Smooth muscle cell (in vitro differentiated cells): ENCODE measurements at regions not wholly inside any gene's neighbourhood (a gene's known extent, or its start where the extent isn't known, plus 50 kb on each side); places are given as distances from the start of the nearest gene placed in this dataset.

ENCODE experiments used
- DNase-seq: peaks from one replicate; lab custom pipeline; 2025; ENCODE audit not compliant: unreplicated experiment; lab: John Stamatoyannopoulos, UW
- H2AFZ ChIP-seq: fragments of 200-600 bp; sonication (generic); 2 replicates; pipeline ENCODE4 v1.6.0; 2016; ENCODE audit warnings: antibody characterized with exemption, low read depth, mild to moderate bottlenecking
- H3F3A ChIP-seq: fragments of 200-600 bp; sonication (generic); 2 replicates; pipeline ENCODE4 v1.6.0; 2017; ENCODE audit warnings: antibody characterized with exemption, low read depth
- H3K27ac ChIP-seq: fragments of 200-600 bp; sonication (generic); 2 replicates; pipeline ENCODE4 v1.5.1; 2016; ENCODE audit warnings: low read depth, mild to moderate bottlenecking
- H3K27me3 ChIP-seq: fragments of 200-600 bp; sonication (generic); 2 replicates; pipeline ENCODE4 v1.6.1; 2016; ENCODE audit warnings: low read depth, mild to moderate bottlenecking
- H3K36me3 ChIP-seq: fragments of 200-600 bp; sonication (generic); 2 replicates; pipeline ENCODE4 v1.5.1; 2016; ENCODE audit warnings: low read depth
- H3K4me1 ChIP-seq: fragments of 200-600 bp; sonication (generic); 2 replicates; pipeline ENCODE4 v1.5.1; 2016; ENCODE audit warnings: low read depth
- H3K4me2 ChIP-seq: fragments of 200-600 bp; sonication (generic); 2 replicates; pipeline ENCODE4 v1.6.0; 2016; ENCODE audit warnings: mild to moderate bottlenecking
- H3K4me3 ChIP-seq: fragments of 200-600 bp; sonication (generic); 2 replicates; pipeline ENCODE4 v1.5.1; 2016; ENCODE audit warnings: mild to moderate bottlenecking
- H3K79me2 ChIP-seq: fragments of 200-600 bp; sonication (generic); 2 replicates; pipeline ENCODE4 v1.6.0; 2016; ENCODE audit warnings: low read depth, mild to moderate bottlenecking
- H3K9ac ChIP-seq: fragments of 200-600 bp; sonication (generic); 2 replicates; pipeline ENCODE4 v1.6.0; 2016; ENCODE audit warnings: low read depth
- H3K9me3 ChIP-seq: fragments of 200-600 bp; sonication (generic); replicated peaks from 2 replicates; pipeline ENCODE4 v1.5.1; 2016; ENCODE audit warnings: low read depth
- H4K20me1 ChIP-seq: fragments of 200-600 bp; sonication (generic); 2 replicates; pipeline ENCODE4 v1.6.0; 2016; ENCODE audit warnings: low read depth
- WGBS: methylation state at CpG from one replicate; pipeline ENCODE4 v1.1.7; 2016; ENCODE audit warnings: low lambda C conversion rate; 5-methylcytosine and 5-hydroxymethylcytosine counted together
- TF ChIP-seq, protein P1 (sequence below): fragments of 200-600 bp; sonication (generic); IDR thresholded peaks from 2 replicates; pipeline ENCODE4 v1.5.1; 2017; ENCODE audit warnings: borderline replicate concordance, mild to moderate bottlenecking, antibody characterized with exemption; ENCODE audit not compliant: insufficient read depth, poor library complexity, severe bottlenecking

DNA sequence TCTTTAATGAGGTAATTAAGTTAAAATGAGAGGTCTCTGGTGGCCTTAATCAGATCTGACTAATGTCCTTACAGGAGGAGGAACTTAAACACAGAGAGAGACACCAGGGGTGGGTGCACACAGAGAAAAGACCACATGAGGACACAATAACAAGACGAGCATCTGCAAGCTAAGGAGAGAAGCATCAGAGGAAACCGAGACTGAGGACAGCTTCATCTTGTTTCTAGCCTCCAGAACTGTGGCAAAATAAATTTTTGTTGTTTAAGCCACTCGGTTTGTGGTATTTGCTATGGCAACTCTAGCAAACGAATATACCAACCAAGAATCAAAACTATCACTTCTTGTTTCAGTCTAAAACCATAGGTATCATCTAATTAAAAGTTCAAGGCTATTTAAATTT, 400.1 kb downstream of the PID1 start:
- Histone ChIP-seq H3K4me1 (peaks cover 11% of the 10 kb centered on the region), H3K27me3 (no peaks in the 10 kb centered on the region), H3K9me3 (no peaks in the 10 kb centered on the region), H3K27ac (no peak overlapping the region), H3K36me3 (no peaks in the 10 kb centered on the region), H3K9ac (no peak overlapping the region), H4K20me1 (no peaks in the 10 kb centered on the region), H3K79me2 (no peaks in the 10 kb centered on the region), H3F3A (peaks cover 11% of the 10 kb centered on the region), H3K4me3 (no peak overlapping the region), H3K4me2 (no peak overlapping the region), H2AFZ (no peak overlapping the region)
- 78% methylated on average over 4 of the region's 4 CpGs for WGBS
- TF ChIP-seq, protein P1, sequence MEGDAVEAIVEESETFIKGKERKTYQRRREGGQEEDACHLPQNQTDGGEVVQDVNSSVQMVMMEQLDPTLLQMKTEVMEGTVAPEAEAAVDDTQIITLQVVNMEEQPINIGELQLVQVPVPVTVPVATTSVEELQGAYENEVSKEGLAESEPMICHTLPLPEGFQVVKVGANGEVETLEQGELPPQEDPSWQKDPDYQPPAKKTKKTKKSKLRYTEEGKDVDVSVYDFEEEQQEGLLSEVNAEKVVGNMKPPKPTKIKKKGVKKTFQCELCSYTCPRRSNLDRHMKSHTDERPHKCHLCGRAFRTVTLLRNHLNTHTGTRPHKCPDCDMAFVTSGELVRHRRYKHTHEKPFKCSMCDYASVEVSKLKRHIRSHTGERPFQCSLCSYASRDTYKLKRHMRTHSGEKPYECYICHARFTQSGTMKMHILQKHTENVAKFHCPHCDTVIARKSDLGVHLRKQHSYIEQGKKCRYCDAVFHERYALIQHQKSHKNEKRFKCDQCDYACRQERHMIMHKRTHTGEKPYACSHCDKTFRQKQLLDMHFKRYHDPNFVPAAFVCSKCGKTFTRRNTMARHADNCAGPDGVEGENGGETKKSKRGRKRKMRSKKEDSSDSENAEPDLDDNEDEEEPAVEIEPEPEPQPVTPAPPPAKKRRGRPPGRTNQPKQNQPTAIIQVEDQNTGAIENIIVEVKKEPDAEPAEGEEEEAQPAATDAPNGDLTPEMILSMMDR, result no peak
- DNase-seq, result no peak

GRCh38 chr2:228869636-228870264, 401.3 kb downstream of the PID1 start:
- Histone ChIP-seq H3K79me2 (no peaks in the 10 kb centered on the region), H3K9me3 (no peaks in the 10 kb centered on the region), H3K9ac (no peak overlapping the region), H3F3A (no peaks in the 10 kb centered on the region), H3K27ac (peak overlapping the region; percentile 49), H3K27me3 (no peaks in the 10 kb centered on the region), H3K4me3 (no peak overlapping the region), H3K36me3 (no peaks in the 10 kb centered on the region), H4K20me1 (no peaks in the 10 kb centered on the region), H2AFZ (peak overlapping the region; percentile 55), H3K4me2 (peak overlapping the region; percentile 53), H3K4me1 (peaks cover 7% of the 10 kb centered on the region)
- no peak for DNase-seq
- TF ChIP-seq, protein P1, result no peak

- no peak overlapping the region for H3K4me2 ChIP-seq
- no peak overlapping the region for H3K9ac ChIP-seq
- H3K4me1 ChIP-seq, result peaks cover 7% of the 10 kb centered on the region
- H3K4me3 ChIP-seq, result no peak overlapping the region
- H3K36me3 ChIP-seq, result no peaks in the 10 kb centered on the region
- no peaks in the 10 kb centered on the region for H3F3A ChIP-seq
- TF ChIP-seq, protein P1, result no peak
- H3K9me3 ChIP-seq, result no peaks in the 10 kb centered on the region
- H3K79me2 ChIP-seq, result no peaks in the 10 kb centered on the region
- peak overlapping the region; percentile 17 for H3K27ac ChIP-seq
- H3K27me3 ChIP-seq, result no peaks in the 10 kb centered on the region
- DNase-seq, result no peak
- WGBS, result 90% methylated on average over 4 of the region's 4 CpGs
- no peak overlapping the region for H2AFZ ChIP-seq
- no peaks in the 10 kb centered on the region for H4K20me1 ChIP-seq
Measured at GRCh38 chr2:228867406-228867805, 403.7 kb downstream of the PID1 start.

GRCh38 chr2:228866781-228867180, 404.3 kb downstream of the PID1 start:
- DNase-seq, result no peak
- H3K9ac ChIP-seq, result no peak overlapping the region
- peaks cover 7% of the 10 kb centered on the region for H3K4me1 ChIP-seq
- WGBS, result 23% methylated on average over 2 of the region's 2 CpGs
- H3K36me3 ChIP-seq, result no peaks in the 10 kb centered on the region
- no peak overlapping the region for H2AFZ ChIP-seq
- H4K20me1 ChIP-seq, result no peaks in the 10 kb centered on the region
- no peaks in the 10 kb centered on the region for H3K9me3 ChIP-seq
- H3K4me2 ChIP-seq, result no peak overlapping the region
- H3K27ac ChIP-seq, result peak overlapping the region; percentile 41
- TF ChIP-seq, protein P1, result no peak
- H3K4me3 ChIP-seq, result no peak overlapping the region
- H3F3A ChIP-seq, result no peaks in the 10 kb centered on the region
- H3K79me2 ChIP-seq, result no peaks in the 10 kb centered on the region
- H3K27me3 ChIP-seq, result no peaks in the 10 kb centered on the region
